ENCODE measurements at regions not wholly inside any gene's neighbourhood (a gene's known extent, or its start where the extent isn't known, plus 50 kb on each side); places are given as distances from the start of the nearest gene placed in this dataset.

DNA sequence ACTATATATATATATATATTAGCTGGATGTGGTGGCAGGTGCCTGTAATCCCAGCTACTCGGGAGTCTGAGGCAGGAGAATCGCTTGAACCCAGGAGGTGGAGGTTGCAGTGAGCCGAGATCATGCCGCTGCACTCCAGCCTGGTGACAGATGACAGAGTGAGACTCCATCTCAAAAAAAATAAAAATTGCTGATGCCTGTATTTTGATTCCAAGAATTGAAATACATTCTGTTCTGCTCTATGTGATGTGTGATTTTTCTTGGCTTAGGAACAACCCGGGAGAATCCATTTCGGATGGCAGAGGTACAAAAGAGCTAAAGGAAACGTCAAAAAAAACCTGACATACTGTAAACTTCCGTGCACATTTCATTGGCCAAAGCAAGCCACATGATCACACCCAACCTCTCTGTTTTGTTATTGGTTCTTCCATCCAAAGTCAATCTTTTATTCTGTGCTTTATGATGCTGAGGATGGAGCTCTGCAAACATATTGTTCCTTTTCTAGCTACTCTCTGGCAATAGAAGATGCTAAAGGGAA, 478.1 kb upstream of the MAP2 start:
- no peak for ATAC-seq
- WGBS, result 59% methylated on average over 8 of the region's 8 CpGs
- Histone ChIP-seq H3K4me3 (ENCODE audit: low read length) (no peak overlapping the region), H3K27me3 (ENCODE audit: control insufficient read depth, insufficient read depth) (no peaks in the 10 kb centered on the region), H3K27ac (ENCODE audit: low read length) (no peak overlapping the region), H3K4me1 (ENCODE audit: control insufficient read depth, insufficient read depth, low read length) (no peaks in the 10 kb centered on the region), H3K9me3 (ENCODE audit: control insufficient read depth, low read length) (no peaks in the 10 kb centered on the region)
- DNase-seq, result no peak
- intact Hi-C loops (cut with DNase I), result no loop called here

DNA sequence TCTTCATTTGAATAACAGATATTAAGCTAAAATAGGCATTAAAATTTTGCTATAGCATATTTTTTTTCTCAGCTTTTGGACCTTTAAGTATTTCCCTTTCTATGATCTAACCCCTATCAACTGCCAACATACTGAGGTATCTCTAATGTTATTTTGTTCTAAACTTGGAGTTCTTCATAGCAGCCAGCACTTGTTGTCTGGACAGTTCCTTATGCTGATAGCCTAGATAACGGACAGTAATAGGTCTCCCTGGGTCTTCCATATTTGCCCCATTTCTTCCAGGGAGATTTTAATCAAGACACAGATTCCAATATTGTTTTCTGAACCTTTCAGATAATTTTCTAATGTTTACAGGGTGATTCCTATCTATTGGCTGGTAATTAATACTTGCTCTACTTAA, 475.8 kb upstream of the MAP2 start:
- Histone ChIP-seq H3K27ac (ENCODE audit: low read length) (no peak overlapping the region), H3K27me3 (ENCODE audit: control insufficient read depth, insufficient read depth) (no peaks in the 10 kb centered on the region), H3K4me1 (ENCODE audit: control insufficient read depth, insufficient read depth, low read length) (no peaks in the 10 kb centered on the region), H3K9me3 (ENCODE audit: control insufficient read depth, low read length) (no peaks in the 10 kb centered on the region), H3K4me3 (ENCODE audit: low read length) (no peak overlapping the region)
- ATAC-seq (no peak), DNase-seq (no peak)
- intact Hi-C loops (cut with DNase I), result no loop called here
- WGBS, result 43% methylated on average over 1 of the region's 1 CpG

DNA sequence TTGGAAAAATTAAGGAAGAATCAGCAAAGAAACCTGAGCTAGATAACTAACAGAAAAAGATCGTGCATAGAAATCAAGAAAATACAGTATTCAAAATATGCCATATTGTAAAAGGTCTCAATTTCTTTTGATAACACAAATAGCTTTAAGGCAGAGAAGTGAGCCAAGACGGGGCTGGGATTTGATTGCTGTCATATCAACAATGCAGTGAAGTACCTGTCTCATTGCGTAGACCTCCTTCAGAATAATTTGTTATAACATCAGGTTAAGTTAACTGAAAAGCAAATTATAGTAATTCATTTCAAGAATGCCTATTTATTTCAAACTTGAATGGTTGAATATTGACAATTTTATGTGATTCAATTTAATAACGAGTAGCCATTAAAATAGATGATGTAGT, 453.8 kb upstream of the MAP2 start:
- H3K27me3 ChIP-seq (ENCODE audit: control insufficient read depth, insufficient read depth), result no peaks in the 10 kb centered on the region
- no peak overlapping the region for H3K4me3 ChIP-seq (ENCODE audit: low read length)
- ATAC-seq (no peak), DNase-seq (no peak)
- intact Hi-C loops (cut with DNase I), result no loop called here
- H3K27ac ChIP-seq (ENCODE audit: low read length), result no peak overlapping the region
- H3K4me1 ChIP-seq (ENCODE audit: control insufficient read depth, insufficient read depth, low read length), result no peaks in the 10 kb centered on the region
- no peaks in the 10 kb centered on the region for H3K9me3 ChIP-seq (ENCODE audit: control insufficient read depth, low read length)
- 73% methylated on average over 4 of the region's 4 CpGs for WGBS

DNA sequence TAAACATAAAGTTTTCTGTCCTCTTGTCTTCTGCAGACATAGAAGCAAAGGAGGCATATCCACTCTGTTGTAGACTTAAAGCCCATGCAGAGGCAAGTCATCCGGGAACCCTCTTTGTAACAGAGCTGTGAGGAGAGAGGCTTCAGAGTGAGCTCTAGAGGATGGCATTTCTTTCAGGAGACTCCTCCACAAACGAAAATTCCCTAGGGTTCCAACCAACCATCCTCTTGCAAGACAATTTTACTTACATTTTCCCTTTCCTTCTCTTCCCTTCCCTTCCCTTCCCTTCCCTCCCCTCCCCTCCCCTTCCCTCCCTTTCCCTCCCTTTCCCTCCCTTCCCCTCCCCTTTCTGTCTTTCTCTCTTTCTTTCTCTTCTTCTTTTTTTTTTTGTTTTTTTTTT, 446.3 kb upstream of the MAP2 start:
- no peak overlapping the region for H3K27ac ChIP-seq (ENCODE audit: low read length)
- no peaks in the 10 kb centered on the region for H3K4me1 ChIP-seq (ENCODE audit: control insufficient read depth, insufficient read depth, low read length)
- H3K9me3 ChIP-seq (ENCODE audit: control insufficient read depth, low read length), result no peaks in the 10 kb centered on the region
- intact Hi-C loops (cut with DNase I), result no loop called here
- no peaks in the 10 kb centered on the region for H3K27me3 ChIP-seq (ENCODE audit: control insufficient read depth, insufficient read depth)
- no peak for ATAC-seq
- no peak overlapping the region for H3K4me3 ChIP-seq (ENCODE audit: low read length)
- WGBS, result 54% methylated on average over 2 of the region's 2 CpGs
- DNase-seq, result no peak

DNA sequence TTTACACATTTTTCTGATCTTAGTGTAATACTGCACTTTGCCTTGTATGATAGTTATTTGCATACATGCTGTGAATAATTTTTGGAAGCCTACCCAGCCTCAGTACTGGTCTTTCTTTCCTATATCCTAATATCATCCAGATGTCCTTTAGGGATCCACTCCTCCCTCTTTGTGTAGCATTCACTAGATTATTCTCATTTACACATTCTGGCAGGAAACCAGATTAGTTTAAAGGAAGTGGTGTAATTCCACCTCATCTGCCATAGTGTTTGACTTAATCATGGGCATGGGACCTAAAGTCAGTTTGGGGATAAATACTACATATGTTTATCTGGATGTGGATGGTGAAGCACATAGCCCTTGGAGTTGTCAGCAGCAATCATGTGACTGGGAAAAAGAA, 444.9 kb upstream of the MAP2 start:
- Histone ChIP-seq H3K27ac (ENCODE audit: low read length) (no peak overlapping the region), H3K4me1 (ENCODE audit: control insufficient read depth, insufficient read depth, low read length) (no peaks in the 10 kb centered on the region), H3K4me3 (ENCODE audit: low read length) (no peak overlapping the region), H3K27me3 (ENCODE audit: control insufficient read depth, insufficient read depth) (no peaks in the 10 kb centered on the region), H3K9me3 (ENCODE audit: control insufficient read depth, low read length) (no peaks in the 10 kb centered on the region)
- ATAC-seq (no peak), DNase-seq (no peak)
- intact Hi-C loops (cut with DNase I), result no loop called here

DNA sequence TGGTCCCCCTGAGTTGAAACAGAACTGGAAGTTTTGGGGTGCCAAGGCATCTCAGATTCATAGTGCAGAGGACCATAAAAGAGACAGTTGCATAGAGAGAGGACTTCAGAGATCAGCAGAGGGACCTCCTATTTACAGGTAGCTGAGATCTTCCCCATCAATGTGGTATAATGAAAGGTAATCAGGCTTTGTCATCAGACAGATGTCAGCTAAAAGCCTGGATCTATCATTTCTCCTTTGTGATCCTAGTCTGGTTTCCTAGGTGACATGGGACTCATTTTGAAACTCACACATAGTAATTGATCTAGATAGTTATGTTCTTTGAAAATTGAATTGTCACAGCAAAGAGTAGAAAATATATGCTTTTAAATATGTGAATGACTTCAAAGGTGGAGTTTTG, 443.5 kb upstream of the MAP2 start:
- ATAC-seq (no peak), DNase-seq (no peak)
- no peaks in the 10 kb centered on the region for H3K9me3 ChIP-seq (ENCODE audit: control insufficient read depth, low read length)
- no peaks in the 10 kb centered on the region for H3K4me1 ChIP-seq (ENCODE audit: control insufficient read depth, insufficient read depth, low read length)
- no peak overlapping the region for H3K27ac ChIP-seq (ENCODE audit: low read length)
- H3K27me3 ChIP-seq (ENCODE audit: control insufficient read depth, insufficient read depth), result no peaks in the 10 kb centered on the region
- H3K4me3 ChIP-seq (ENCODE audit: low read length), result no peak overlapping the region
- intact Hi-C loops (cut with DNase I), result no loop called here

DNA sequence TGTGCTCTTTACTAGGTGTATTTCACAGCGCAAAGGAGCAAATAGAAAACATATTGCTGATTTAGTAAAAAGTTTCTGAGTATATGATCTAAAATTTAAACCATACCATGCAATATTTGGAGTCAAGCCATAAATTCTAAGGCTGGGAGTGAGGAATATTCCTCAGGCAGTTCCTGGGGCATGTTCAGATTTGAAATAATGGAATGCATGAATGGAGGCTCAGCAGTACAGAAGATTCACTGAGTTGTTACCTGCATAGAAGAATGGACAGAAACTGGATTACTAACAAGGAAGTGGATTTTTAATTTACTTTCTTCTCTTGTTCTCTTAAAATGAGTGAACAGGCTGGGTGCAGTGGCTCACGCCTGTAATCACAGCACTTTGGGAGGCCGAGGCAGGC, 441.0 kb upstream of the MAP2 start:
- ATAC-seq (no peak), DNase-seq (no peak)
- H3K27ac ChIP-seq (ENCODE audit: low read length), result no peak overlapping the region
- no peaks in the 10 kb centered on the region for H3K9me3 ChIP-seq (ENCODE audit: control insufficient read depth, low read length)
- WGBS, result 93% methylated on average over 3 of the region's 3 CpGs
- no peak overlapping the region for H3K4me3 ChIP-seq (ENCODE audit: low read length)
- no peaks in the 10 kb centered on the region for H3K27me3 ChIP-seq (ENCODE audit: control insufficient read depth, insufficient read depth)
- intact Hi-C loops (cut with DNase I), result no loop called here
- H3K4me1 ChIP-seq (ENCODE audit: control insufficient read depth, insufficient read depth, low read length), result no peaks in the 10 kb centered on the region

DNA sequence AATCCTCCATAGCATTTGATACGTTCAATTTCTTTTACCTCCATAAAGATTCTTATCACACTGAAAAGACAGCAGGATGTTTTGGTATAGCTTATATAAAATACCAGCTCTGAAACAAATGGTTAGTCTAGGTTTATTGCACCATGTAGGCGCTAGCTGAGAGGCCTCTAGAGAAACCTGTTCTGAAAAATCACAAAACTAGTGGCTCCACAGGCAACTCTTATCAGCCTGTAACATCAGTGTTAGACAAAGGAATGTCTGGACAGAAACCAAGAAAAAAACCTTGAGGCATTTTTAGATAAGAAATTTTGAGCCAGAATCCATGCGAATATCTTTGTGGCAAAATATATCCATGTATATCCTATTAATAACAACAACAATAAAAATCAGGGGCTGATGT, 440.4 kb upstream of the MAP2 start:
- ATAC-seq, result no peak
- Histone ChIP-seq H3K4me1 (ENCODE audit: control insufficient read depth, insufficient read depth, low read length) (no peaks in the 10 kb centered on the region), H3K4me3 (ENCODE audit: low read length) (no peak overlapping the region), H3K27me3 (ENCODE audit: control insufficient read depth, insufficient read depth) (no peaks in the 10 kb centered on the region), H3K27ac (ENCODE audit: low read length) (no peak overlapping the region), H3K9me3 (ENCODE audit: control insufficient read depth, low read length) (no peaks in the 10 kb centered on the region)
- intact Hi-C loops (cut with DNase I), result no loop called here
- no peak for DNase-seq
- 79% methylated on average over 3 of the region's 3 CpGs for WGBS

DNA sequence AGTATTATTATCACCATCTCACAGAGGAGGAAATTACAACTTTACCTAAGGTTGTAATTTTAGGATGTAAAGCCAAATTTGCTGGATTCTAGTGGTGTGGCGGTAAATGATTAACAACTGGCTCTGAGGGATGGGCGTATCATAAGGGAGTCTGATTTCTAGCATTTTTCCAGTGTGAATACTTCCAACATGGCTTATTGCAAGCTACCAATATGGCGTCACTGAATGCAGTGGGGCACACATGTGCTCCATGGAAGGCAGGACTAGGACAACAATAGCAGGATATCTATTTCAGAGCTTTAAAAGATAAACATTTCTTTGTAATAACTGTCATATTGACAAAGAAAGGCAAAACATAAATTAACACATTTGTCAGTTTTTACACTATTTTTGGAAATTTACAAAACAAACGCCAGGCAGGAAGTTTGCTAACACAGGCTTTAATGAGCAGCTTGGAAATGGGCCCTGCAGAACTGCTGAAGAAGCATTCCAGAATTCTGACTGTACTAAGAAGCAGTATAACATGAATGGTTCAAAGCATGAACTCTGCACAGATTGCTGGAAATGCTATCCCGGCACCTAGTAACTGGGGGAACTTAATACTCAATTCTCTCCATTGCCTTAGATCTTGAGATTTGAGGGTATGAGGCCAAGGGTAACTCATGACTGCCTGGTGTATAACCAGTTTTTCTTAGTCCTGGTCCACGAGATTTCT, 439.3 kb upstream of the MAP2 start:
- no peaks in the 10 kb centered on the region for H3K4me1 ChIP-seq (ENCODE audit: control insufficient read depth, insufficient read depth, low read length)
- intact Hi-C loops (cut with DNase I), result no loop called here
- no peaks in the 10 kb centered on the region for H3K9me3 ChIP-seq (ENCODE audit: control insufficient read depth, low read length)
- H3K27ac ChIP-seq (ENCODE audit: low read length), result no peak overlapping the region
- H3K4me3 ChIP-seq (ENCODE audit: low read length), result no peak overlapping the region
- 73% methylated on average over 6 of the region's 6 CpGs for WGBS
- ATAC-seq (no peak), DNase-seq (no peak)
- no peaks in the 10 kb centered on the region for H3K27me3 ChIP-seq (ENCODE audit: control insufficient read depth, insufficient read depth)

DNA sequence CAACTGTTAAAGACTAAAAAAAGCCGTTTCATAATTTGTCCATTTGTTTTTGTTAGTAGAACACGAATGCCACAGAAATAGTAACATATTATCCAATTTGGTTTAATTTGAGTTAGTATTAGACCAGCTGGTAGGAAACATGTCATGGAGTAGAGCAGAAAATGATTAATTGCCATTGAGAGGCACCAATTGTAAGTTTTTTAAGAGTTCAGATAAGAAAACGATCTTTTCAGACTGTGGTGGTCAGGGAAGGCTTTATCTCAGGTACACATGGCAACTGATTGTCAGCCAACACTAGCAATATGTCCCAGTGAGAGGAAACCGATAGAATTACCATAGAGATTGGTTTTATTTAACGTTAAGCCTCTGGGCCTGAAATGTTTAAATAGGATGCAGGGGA, 438.2 kb upstream of the MAP2 start:
- Histone ChIP-seq H3K4me1 (ENCODE audit: control insufficient read depth, insufficient read depth, low read length) (no peaks in the 10 kb centered on the region), H3K9me3 (ENCODE audit: control insufficient read depth, low read length) (no peaks in the 10 kb centered on the region), H3K27ac (ENCODE audit: low read length) (no peak overlapping the region), H3K4me3 (ENCODE audit: low read length) (no peak overlapping the region), H3K27me3 (ENCODE audit: control insufficient read depth, insufficient read depth) (no peaks in the 10 kb centered on the region)
- intact Hi-C loops (cut with DNase I), result no loop called here
- ATAC-seq (no peak), DNase-seq (no peak)
- 30% methylated on average over 5 of the region's 5 CpGs for WGBS

DNA sequence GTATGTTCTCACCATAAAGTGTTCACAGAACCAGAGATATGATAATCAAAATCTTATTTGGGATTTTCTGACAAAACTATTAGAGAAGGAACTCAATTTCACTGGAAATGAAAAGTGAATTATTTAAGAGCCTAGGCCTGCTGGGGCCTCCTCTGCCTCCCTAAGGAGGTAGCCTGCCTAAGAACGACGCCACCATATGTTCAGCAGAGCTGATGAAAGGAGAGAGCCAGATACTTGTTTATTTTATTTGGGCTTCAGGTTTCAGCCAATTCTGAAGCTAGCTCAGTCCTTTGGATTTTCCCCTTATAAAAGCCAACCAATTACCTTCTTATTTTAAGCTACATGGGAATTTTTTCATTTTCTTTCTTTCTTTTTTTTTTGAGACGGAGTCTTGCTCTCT, 433.1 kb upstream of the MAP2 start:
- DNase-seq (no peak), ATAC-seq (no peak)
- Histone ChIP-seq H3K9me3 (ENCODE audit: control insufficient read depth, low read length) (no peaks in the 10 kb centered on the region), H3K27me3 (ENCODE audit: control insufficient read depth, insufficient read depth) (no peaks in the 10 kb centered on the region), H3K4me1 (ENCODE audit: control insufficient read depth, insufficient read depth, low read length) (no peaks in the 10 kb centered on the region), H3K27ac (ENCODE audit: low read length) (no peak overlapping the region), H3K4me3 (ENCODE audit: low read length) (no peak overlapping the region)
- intact Hi-C loops (cut with DNase I), result no loop called here
- WGBS, result 61% methylated on average over 3 of the region's 3 CpGs

DNA sequence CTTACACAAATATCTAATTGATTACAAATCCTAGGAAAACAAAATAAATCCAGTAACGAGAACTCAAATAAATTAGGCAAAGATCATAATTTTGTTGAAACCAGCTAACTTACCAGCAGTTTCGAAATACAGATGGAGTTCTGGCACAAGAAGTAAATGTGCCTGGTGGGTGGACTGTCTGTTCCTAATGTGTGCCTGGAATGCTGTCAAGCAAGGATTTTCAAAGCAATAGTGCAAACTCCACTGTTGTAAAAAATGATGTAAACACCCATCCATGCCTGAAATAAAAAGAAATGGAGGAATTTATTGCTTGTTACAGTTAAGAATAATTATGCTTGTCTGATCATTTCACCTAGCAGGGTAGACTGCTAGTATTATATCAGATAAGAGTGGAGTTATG, 423.9 kb upstream of the MAP2 start:
- intact Hi-C loops (cut with DNase I), result no loop called here
- H3K4me3 ChIP-seq (ENCODE audit: low read length), result no peak overlapping the region
- H3K27ac ChIP-seq (ENCODE audit: low read length), result no peak overlapping the region
- ATAC-seq (no peak), DNase-seq (no peak)
- H3K9me3 ChIP-seq (ENCODE audit: control insufficient read depth, low read length), result no peaks in the 10 kb centered on the region
- WGBS, result 60% methylated on average over 2 of the region's 2 CpGs
- no peaks in the 10 kb centered on the region for H3K4me1 ChIP-seq (ENCODE audit: control insufficient read depth, insufficient read depth, low read length)
- no peaks in the 10 kb centered on the region for H3K27me3 ChIP-seq (ENCODE audit: control insufficient read depth, insufficient read depth)

All from right cardiac atrium (tissue), 5 donors.